Spleen (tissue), 11 donors: ENCODE measurements at regions not wholly inside any gene's neighbourhood (a gene's known extent, or its start where the extent isn't known, plus 50 kb on each side); places are given as distances from the start of the nearest gene placed in this dataset.

ENCODE experiments used
- DNase-seq: peaks from one replicate; pipeline ENCODE4 v3.0.0-alpha.2; 2020
- H3K27ac ChIP-seq, 8 donors: fragments of 200-600 bp; sonication (generic) in 7 of 8; 1 replicate in 4 of 8; 2 replicates in 4 of 8; pipeline versions ENCODE4 v1.5.0 to v1.8.0; 2016 to 2021; ENCODE audit warnings: inconsistent platforms in 4 of 8, mild to moderate bottlenecking in 4 of 8, moderate library complexity in 1 of 8
- H3K27me3 ChIP-seq, 7 donors: fragments of 200-600 bp; sonication (generic) in 6 of 7; replicated peaks in 1 of 7; 1 replicate in 4 of 7; 2 replicates in 3 of 7; pipeline versions ENCODE4 v1.5.0 to v1.8.0; 2016 to 2021; ENCODE audit warnings: inconsistent platforms in 3 of 7, mild to moderate bottlenecking in 1 of 7
- H3K36me3 ChIP-seq, 6 donors: fragments of 200-600 bp; sonication (generic) in 5 of 6; 1 replicate in 4 of 6; 2 replicates in 2 of 6; pipeline versions ENCODE4 v1.5.0 to v1.8.0; 2016 to 2021; ENCODE audit warnings: inconsistent platforms in 2 of 6
- H3K4me1 ChIP-seq, 6 donors: fragments of 200-600 bp; sonication (generic) in 5 of 6; 1 replicate in 3 of 6; 2 replicates in 3 of 6; pipeline versions ENCODE4 v1.5.0 to v1.8.0; 2016 to 2021; ENCODE audit warnings: inconsistent platforms in 3 of 6
- H3K4me3 ChIP-seq, 8 donors: fragments of 200-600 bp; sonication (generic) in 7 of 8; 1 replicate in 4 of 8; 2 replicates in 4 of 8; pipeline versions ENCODE4 v1.5.0 to v1.8.0; 2016 to 2021; ENCODE audit warnings: inconsistent platforms in 4 of 8, mild to moderate bottlenecking in 4 of 8, moderate library complexity in 2 of 8
- H3K9me3 ChIP-seq, 8 donors: fragments of 200-600 bp; sonication (generic) in 7 of 8; 1 replicate in 4 of 8; 2 replicates in 4 of 8; pipeline versions ENCODE4 v1.5.0 to v1.8.0; 2016 to 2021; ENCODE audit warnings: inconsistent platforms in 4 of 8
- CTCF ChIP-seq, 11 experiments: fragments of 200-600 bp in 7 of 11; fragments of 450-650 bp in 4 of 11; sonication (generic) in 4 of 11; IDR thresholded peaks in 8 of 11; conservative IDR thresholded peaks in 3 of 11; 1 replicate in 7 of 11; 2 replicates in 4 of 11; pipeline versions ENCODE4 v1.4.0 to v1.8.0; 2016 to 2021; ENCODE audit warnings: antibody characterized with exemption in 11 of 11, inconsistent platforms in 4 of 11, mild to moderate bottlenecking in 1 of 11
- POLR2A ChIP-seq, 3 donors: fragments of 450-650 bp; IDR thresholded peaks; one replicate each; pipeline ENCODE4 v1.5.1; 2017; ENCODE audit warnings: antibody characterized with exemption in 3 of 3, mild to moderate bottlenecking in 1 of 3
- POLR2AphosphoS5 ChIP-seq, 3 donors: sonication (generic); formaldehyde crosslinking; IDR thresholded peaks; one replicate each; pipeline ENCODE4 v1.5.1; 2017; ENCODE audit warnings: antibody characterized with exemption in 3 of 3
- WGBS, 5 donors: extraction: QIAGEN DNeasy Blood & Tissue Kit in 3 of 5; methylation state at CpG; one replicate each; pipeline versions ENCODE4 v1.1.5 to v1.1.7; 2013 to 2018; 5-methylcytosine and 5-hydroxymethylcytosine counted together
- intact Hi-C: fragments of 100-400 bp; cut with DNase I; formaldehyde crosslinking; loops from one replicate; pipeline ENCODE4 v1.15.0; 2023; ENCODE audit warnings: low total_unique reads
- donor health status: healthy with polysubstance abuse.
- donor health status: DM: no; HTN: no; CAD: no; lungs with moderate emphysema.
- donor health status: DM: no; HTN: no; CAD: no.
- donor health status: Bipolar disorder and iron deficiency.
- donor health status: healthy.
- donor health status: DM: no; HTN: no; CAD: no.
- donor health status: DM: yes; HTN: yes; CAD: no.

GRCh38 chr21:41600961-41601572 lies 93.1 kb upstream of the TMPRSS2 start:
- Histone ChIP-seq H3K9me3 (no peaks in the 10 kb centered on the region), H3K4me1 (peaks cover 0 to 10% (median 3%) of the 10 kb centered on the region in 6 donors), H3K27me3 (peaks cover 0 to 52% (median 0%) of the 10 kb centered on the region in 7 donors), H3K36me3 (no peaks in the 10 kb centered on the region), H3K4me3 (no peak overlapping the region), H3K27ac (no peak overlapping the region)
- TF ChIP-seq POLR2A (IDR thresholded peaks at IDR 0.05) (no peak), CTCF (IDR thresholded peaks at IDR 0.05 in 8 of 11, conservative IDR thresholded peaks at IDR 0.05 in 3 of 11) (no peak), POLR2AphosphoS5 (IDR thresholded peaks at IDR 0.05) (no peak)
- WGBS, 5 donors = 84 to 87% (median 86%) methylated on average over 10 of the region's 10 CpGs
- intact Hi-C loops = no loop called here
- DNase-seq = no peak

- 82 to 91% (median 90%) methylated on average over 9 of the region's 9 CpGs for WGBS, 5 donors
- no peak overlapping the region for H3K27ac ChIP-seq
- intact Hi-C loops = no loop called here
These were observed 92.6 kb upstream of the TMPRSS2 start for GRCh38 chr21:41600556-41600955.

GRCh38 chr21:41600116-41600515 lies 92.2 kb upstream of the TMPRSS2 start:
- TF ChIP-seq POLR2AphosphoS5 (IDR thresholded peaks at IDR 0.05) = no peak
- TF ChIP-seq POLR2A (IDR thresholded peaks at IDR 0.05) = no peak
- no peak for TF ChIP-seq CTCF (IDR thresholded peaks at IDR 0.05 in 8 of 11, conservative IDR thresholded peaks at IDR 0.05 in 3 of 11)
- no peak overlapping the region for H3K27ac ChIP-seq
- intact Hi-C loops = no loop called here
- DNase-seq = no peak
- 69 to 89% (median 81%) methylated on average over 6 to 7 of the region's 7 CpGs for WGBS, 5 donors
- H3K9me3 ChIP-seq = no peaks in the 10 kb centered on the region
- no peak overlapping the region for H3K4me3 ChIP-seq
- H3K27me3 ChIP-seq = peaks cover 0 to 44% (median 0%) of the 10 kb centered on the region in 7 donors
- H3K36me3 ChIP-seq = no peaks in the 10 kb centered on the region
- H3K4me1 ChIP-seq = peaks cover 0 to 10% (median 3%) of the 10 kb centered on the region in 6 donors

More at GRCh38 chr21:41600556-41600955, 92.6 kb upstream of the TMPRSS2 start:
- H3K4me1 ChIP-seq = peaks cover 0 to 10% (median 3%) of the 10 kb centered on the region in 6 donors
- no peaks in the 10 kb centered on the region for H3K9me3 ChIP-seq
- no peak for DNase-seq
- H3K4me3 ChIP-seq = no peak overlapping the region
- peaks cover 0 to 48% (median 0%) of the 10 kb centered on the region in 7 donors for H3K27me3 ChIP-seq
- no peaks in the 10 kb centered on the region for H3K36me3 ChIP-seq
- no peak for TF ChIP-seq POLR2AphosphoS5 (IDR thresholded peaks at IDR 0.05)
- TF ChIP-seq POLR2A (IDR thresholded peaks at IDR 0.05) = no peak
- no peak for TF ChIP-seq CTCF (IDR thresholded peaks at IDR 0.05 in 8 of 11, conservative IDR thresholded peaks at IDR 0.05 in 3 of 11)

- H3K27me3 ChIP-seq = peaks cover 0 to 34% (median 0%) of the 10 kb centered on the region in 7 donors
- peaks cover 0 to 10% (median 3%) of the 10 kb centered on the region in 6 donors for H3K4me1 ChIP-seq
- H3K9me3 ChIP-seq = no peaks in the 10 kb centered on the region
- DNase-seq = no peak
- 42 to 66% (median 54%) methylated on average over 21 of the region's 21 CpGs for WGBS, 5 donors
- no peak overlapping the region for H3K4me3 ChIP-seq
- no peaks in the 10 kb centered on the region for H3K36me3 ChIP-seq
- no peak overlapping the region for H3K27ac ChIP-seq
- intact Hi-C loops = no loop called here
- no peak for TF ChIP-seq POLR2AphosphoS5 (IDR thresholded peaks at IDR 0.05)
These were observed 90.8 kb upstream of the TMPRSS2 start for GRCh38 chr21:41598561-41599431.
